SK-N-SH (cell line): ENCODE measurements at regions not wholly inside any gene's neighbourhood (a gene's known extent, or its start where the extent isn't known, plus 50 kb on each side); places are given as distances from the start of the nearest gene placed in this dataset.

Experiments
- CTCF ChIA-PET: fragments of 300-600, 350-600 bp; formaldehyde crosslinking; extraction: SDS; loops from one replicate; lab custom pipeline; 2021; lab: Yijun Ruan, JAX
- POLR2A ChIA-PET: fragments of 350-600 bp; sonication (Branson Sonifier 250); formaldehyde crosslinking; extraction: SDS; loops from one replicate; lab custom pipeline; 2020; ENCODE audit warnings: antibody characterized with exemption, inconsistent platforms; lab: Yijun Ruan, JAX
- DNase-seq: peaks from one replicate; pipeline ENCODE4 v3.0.0; 2012
- H2AFZ ChIP-seq: fragments of 200-600 bp; sonication (generic); 2 replicates; pipeline ENCODE4 v1.8.1; 2016; ENCODE audit warnings: antibody characterized with exemption, mild to moderate bottlenecking, low read depth
- H3F3A ChIP-seq: fragments of 200-600 bp; sonication (generic); replicated peaks from 2 replicates; pipeline ENCODE3; 2016; ENCODE audit warnings: antibody characterized with exemption, mild to moderate bottlenecking; ENCODE audit not compliant: insufficient read depth
- H3K27ac ChIP-seq, 2 experiments: fragments of 200-500 bp in 1 of 2; fragments of 200-600 bp in 1 of 2; sonication (Bioruptor generic) in 1 of 2; sonication (generic), shearing (Covaris generic) in 1 of 2; 2 replicates each; pipeline versions ENCODE4 v1.5.1 to v1.6.1; 2014 to 2016; ENCODE audit warnings: low read depth in 2 of 2, inconsistent platforms in 1 of 2, low read length in 1 of 2, mild to moderate bottlenecking in 1 of 2, mixed read lengths in 1 of 2
- H3K27me3 ChIP-seq: fragments of 200-600 bp; sonication (generic), shearing (Covaris generic); 2 replicates; pipeline ENCODE4 v1.6.1; 2016; ENCODE audit warnings: mixed run types; ENCODE audit not compliant: insufficient read depth
- H3K36me3 ChIP-seq, 2 experiments: fragments of 200-500 bp in 1 of 2; fragments of 200-600 bp in 1 of 2; sonication (Bioruptor generic) in 1 of 2; sonication (generic) in 1 of 2; replicated peaks in 1 of 2; 2 replicates each; pipeline versions ENCODE3 to v1.5.1; 2014 to 2016; ENCODE audit warnings: low read length in 1 of 2, mild to moderate bottlenecking in 1 of 2; ENCODE audit not compliant: insufficient read depth in 2 of 2, control insufficient read depth in 1 of 2
- H3K4me1 ChIP-seq, 2 experiments: fragments of 200-500 bp in 1 of 2; fragments of 200-600 bp in 1 of 2; sonication (Bioruptor generic) in 1 of 2; sonication (generic), shearing (Covaris generic) in 1 of 2; 2 replicates each; pipeline versions ENCODE4 v1.5.1 to v1.6.1; 2014 to 2016; ENCODE audit warnings: low read depth in 1 of 2, low read length in 1 of 2, mixed run types in 1 of 2; ENCODE audit not compliant: insufficient read depth in 2 of 2, control insufficient read depth in 1 of 2
- H3K4me2 ChIP-seq: fragments of 200-600 bp; sonication (generic), shearing (Covaris generic); 2 replicates; pipeline ENCODE4 v1.6.1; 2017; ENCODE audit warnings: mixed run types
- H3K4me3 ChIP-seq, 2 experiments: fragments of 200-500 bp in 1 of 2; fragments of 200-600 bp in 1 of 2; sonication (Bioruptor generic) in 1 of 2; sonication (generic), shearing (Covaris generic) in 1 of 2; 2 replicates each; pipeline versions ENCODE4 v1.5.1 to v1.8.1; 2014 to 2016; ENCODE audit warnings: low read depth in 2 of 2, inconsistent platforms in 1 of 2, low read length in 1 of 2, mild to moderate bottlenecking in 1 of 2, mixed read lengths in 1 of 2, moderate library complexity in 1 of 2
- H3K79me2 ChIP-seq: fragments of 200-600 bp; sonication (generic); 2 replicates; pipeline ENCODE4 v1.8.1; 2017; ENCODE audit warnings: mild to moderate bottlenecking; ENCODE audit not compliant: insufficient read depth
- H3K9ac ChIP-seq: fragments of 200-600 bp; sonication (generic); 2 replicates; pipeline ENCODE4 v1.6.1; 2017; ENCODE audit warnings: mixed run types
- H3K9me2 ChIP-seq: fragments of 200-600 bp; sonication (generic); 2 replicates; pipeline ENCODE4 v1.6.1; 2017; ENCODE audit warnings: mixed run types
- H3K9me3 ChIP-seq: fragments of 200-600 bp; sonication (generic); 2 replicates; pipeline ENCODE4 v1.6.1; 2017; ENCODE audit warnings: mixed run types, mild to moderate bottlenecking, moderate library complexity
- H4K20me1 ChIP-seq: fragments of 200-600 bp; sonication (generic); 2 replicates; pipeline ENCODE4 v1.6.1; 2017; ENCODE audit warnings: mild to moderate bottlenecking, mixed run types; ENCODE audit not compliant: insufficient read depth
- CHD2 ChIP-seq: fragments of 150-350 bp; IDR thresholded peaks from 2 replicates; pipeline ENCODE4 v1.6.1; 2018; ENCODE audit warnings: low read length; ENCODE audit not compliant: partially characterized antibody
- EP300 ChIP-seq, 2 experiments: IDR thresholded peaks; 2 replicates each; pipeline versions ENCODE4 v1.4.0 to v1.6.1; 2012; ENCODE audit warnings: borderline replicate concordance in 1 of 2, low read depth in 1 of 2, low read length in 1 of 2
- FOSL2 ChIP-seq: IDR thresholded peaks from 2 replicates; pipeline ENCODE4 v1.4.0; 2012; ENCODE audit warnings: low read depth, mild to moderate bottlenecking, moderate library complexity, borderline replicate concordance
- FOXJ3 ChIP-seq: sonication (generic); formaldehyde crosslinking; IDR thresholded peaks from 2 replicates; pipeline ENCODE4 v1.5.1; 2020; ENCODE audit warnings: mild to moderate bottlenecking, missing genetic modification reagents
- GATA2 ChIP-seq: sonication (generic); formaldehyde crosslinking; IDR thresholded peaks from 2 replicates; pipeline ENCODE4 v1.5.0; 2020; ENCODE audit warnings: mild to moderate bottlenecking, missing genetic modification reagents
- IRF3 ChIP-seq: fragments of 150-350 bp; IDR thresholded peaks from 2 replicates; pipeline ENCODE4 v1.6.1; 2016; ENCODE audit warnings: mild to moderate bottlenecking, low read depth, low read length
- MAX ChIP-seq: IDR thresholded peaks from 2 replicates; pipeline ENCODE4 v1.4.0; 2012; ENCODE audit warnings: low read depth
- NRF1 ChIP-seq: IDR thresholded peaks from 2 replicates; pipeline ENCODE4 v1.6.1; 2012; ENCODE audit warnings: low read depth, mild to moderate bottlenecking, low read length
- PBX3 ChIP-seq: IDR thresholded peaks from 2 replicates; pipeline ENCODE4; 2012
- RCOR1 ChIP-seq: fragments of 150-350 bp; IDR thresholded peaks from 2 replicates; pipeline ENCODE4 v1.6.1; 2017; ENCODE audit warnings: antibody characterized with exemption, low read length
- REST ChIP-seq: IDR thresholded peaks from 2 replicates; pipeline ENCODE4 v1.6.1; 2012; ENCODE audit warnings: mild to moderate bottlenecking, low read depth, low read length, moderate library complexity
- RXRA ChIP-seq: IDR thresholded peaks from 2 replicates; pipeline ENCODE4 v1.4.0; 2012; ENCODE audit warnings: low read depth, mild to moderate bottlenecking, borderline replicate concordance
- SIN3A ChIP-seq: IDR thresholded peaks from 2 replicates; pipeline ENCODE4 v1.6.1; 2012; ENCODE audit warnings: low read depth, mild to moderate bottlenecking, low read length, moderate library complexity, borderline replicate concordance
- SMC3 ChIP-seq: IDR thresholded peaks from 2 replicates; pipeline ENCODE4 v1.6.1; 2012; ENCODE audit warnings: low read depth, low read length, improper control_type of control experiment
- USF2 ChIP-seq: fragments of 150-350 bp; IDR thresholded peaks from 2 replicates; pipeline ENCODE4 v1.6.1; 2017; ENCODE audit warnings: antibody characterized with exemption, low read length, low read depth, borderline replicate concordance
- YY1 ChIP-seq: IDR thresholded peaks from 2 replicates; pipeline ENCODE4 v1.4.0; 2012; ENCODE audit warnings: low read depth, mild to moderate bottlenecking
- WGBS: methylation state at CpG from one replicate; pipeline ENCODE4 v1.1.6; 2017; ENCODE audit warnings: low lambda C conversion rate; 5-methylcytosine and 5-hydroxymethylcytosine counted together

- H3K4me2 ChIP-seq: no peak overlapping the region
- CTCF ChIA-PET: no interaction called here
- H3K27ac ChIP-seq: no peak overlapping the region
- no peaks in the 10 kb centered on the region for H3K9me2 ChIP-seq
- WGBS: 7% methylated on average over 4 of the region's 4 CpGs
- no peaks in the 10 kb centered on the region for H3K36me3 ChIP-seq
- H3K79me2 ChIP-seq: no peaks in the 10 kb centered on the region
- TF ChIP-seq REST: no peak
- TF ChIP-seq FOXJ3 (CRISPR knock-in tag): no peak
- no peak for TF ChIP-seq SMC3
- no peak for TF ChIP-seq RCOR1
- TF ChIP-seq EP300 (IDR thresholded peaks at IDR 0.05; ENCODE audit: borderline replicate concordance in 1 of 2, low read depth in 1 of 2, low read length in 1 of 2): no peak
- no peak for TF ChIP-seq SIN3A
- no peak for TF ChIP-seq IRF3
- TF ChIP-seq RXRA: no peak
- TF ChIP-seq USF2: no peak
- TF ChIP-seq PBX3: no peak
- no peak for TF ChIP-seq NRF1
- no peak for TF ChIP-seq YY1
- TF ChIP-seq CHD2: no peak
- TF ChIP-seq MAX: no peak
- TF ChIP-seq FOSL2: no peak
- TF ChIP-seq GATA2 (CRISPR knock-in tag): no peak
- no peak overlapping the region for H3K4me3 ChIP-seq
- H3K9ac ChIP-seq: no peak overlapping the region
- POLR2A ChIA-PET: no interaction called here
- H2AFZ ChIP-seq: no peak overlapping the region
- no peaks in the 10 kb centered on the region for H4K20me1 ChIP-seq
- no peak for DNase-seq
- H3K9me3 ChIP-seq: no peaks in the 10 kb centered on the region; the same call in 1 of the 2 replicates
- H3F3A ChIP-seq: no peaks in the 10 kb centered on the region
- H3K27me3 ChIP-seq: no peaks in the 10 kb centered on the region
- H3K4me1 ChIP-seq: no peaks in the 10 kb centered on the region
Measured at GRCh38 chr20:22070610-22071058, 365.2 kb downstream of the PAX1 start.
